Sigmoid colon (tissue), 4 donors: ENCODE measurements at regions not wholly inside any gene's neighbourhood (a gene's known extent, or its start where the extent isn't known, plus 50 kb on each side); places are given as distances from the start of the nearest gene placed in this dataset.

ENCODE experiments used
- EP300 ChIP-seq, 4 donors: sonication (generic); formaldehyde crosslinking; IDR thresholded peaks; one replicate each; pipeline ENCODE4 v1.6.1; 2017; ENCODE audit warnings: antibody characterized with exemption in 4 of 4
- TF ChIP-seq, protein P1 (sequence below), 4 experiments: fragments of 450-650 bp in 3 of 4; fragments of 200-600 bp in 1 of 4; IDR thresholded peaks; one replicate each; pipeline ENCODE4 v1.5.1; 2016 to 2019; ENCODE audit warnings: antibody characterized with exemption in 4 of 4, mild to moderate bottlenecking in 3 of 4, moderate library complexity in 2 of 4

- no peak for TF ChIP-seq EP300 (IDR thresholded peaks at IDR 0.05)
- TF ChIP-seq, protein P1, sequence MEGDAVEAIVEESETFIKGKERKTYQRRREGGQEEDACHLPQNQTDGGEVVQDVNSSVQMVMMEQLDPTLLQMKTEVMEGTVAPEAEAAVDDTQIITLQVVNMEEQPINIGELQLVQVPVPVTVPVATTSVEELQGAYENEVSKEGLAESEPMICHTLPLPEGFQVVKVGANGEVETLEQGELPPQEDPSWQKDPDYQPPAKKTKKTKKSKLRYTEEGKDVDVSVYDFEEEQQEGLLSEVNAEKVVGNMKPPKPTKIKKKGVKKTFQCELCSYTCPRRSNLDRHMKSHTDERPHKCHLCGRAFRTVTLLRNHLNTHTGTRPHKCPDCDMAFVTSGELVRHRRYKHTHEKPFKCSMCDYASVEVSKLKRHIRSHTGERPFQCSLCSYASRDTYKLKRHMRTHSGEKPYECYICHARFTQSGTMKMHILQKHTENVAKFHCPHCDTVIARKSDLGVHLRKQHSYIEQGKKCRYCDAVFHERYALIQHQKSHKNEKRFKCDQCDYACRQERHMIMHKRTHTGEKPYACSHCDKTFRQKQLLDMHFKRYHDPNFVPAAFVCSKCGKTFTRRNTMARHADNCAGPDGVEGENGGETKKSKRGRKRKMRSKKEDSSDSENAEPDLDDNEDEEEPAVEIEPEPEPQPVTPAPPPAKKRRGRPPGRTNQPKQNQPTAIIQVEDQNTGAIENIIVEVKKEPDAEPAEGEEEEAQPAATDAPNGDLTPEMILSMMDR (IDR thresholded peaks at IDR 0.05), result no peak
These were observed 497.0 kb downstream of the CDH26 start for GRCh38 chr20:60455272-60455671.
